ENCODE measurements at regions not wholly inside any gene's neighbourhood (a gene's known extent, or its start where the extent isn't known, plus 50 kb on each side); places are given as distances from the start of the nearest gene placed in this dataset.

DNA sequence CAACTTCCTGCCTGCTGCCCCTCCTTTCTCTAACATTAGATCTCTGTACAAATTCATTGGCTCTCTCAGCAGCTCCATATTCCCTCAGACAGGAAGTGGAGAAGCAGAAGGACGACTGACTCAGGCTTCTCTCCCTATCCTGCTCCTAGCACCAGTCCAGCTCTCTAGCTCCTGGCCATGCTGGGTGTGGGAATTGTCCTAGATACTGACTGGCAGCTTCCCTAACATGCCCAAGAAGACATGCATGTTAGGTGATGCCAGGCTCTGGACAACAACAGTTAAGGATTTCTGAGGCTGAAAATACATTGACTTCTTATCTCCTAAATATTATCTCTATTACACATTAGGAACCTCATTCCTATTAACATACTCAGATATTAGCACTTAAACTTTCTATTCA is 292.9 kb downstream of the IKZF2 start:
- no peak overlapping the region for H3K4me3 ChIP-seq (ENCODE audit: low read length)

GRCh38 chr2:212854771-212855170 is 296.6 kb downstream of the IKZF2 start:
- intact Hi-C loops (cut with micrococcal nuclease): no loop called here
- H3K9me3 Mint-ChIP-seq: peaks cover 0 to 2% of the 10 kb centered on the region in 2 donors
- Histone ChIP-seq H3K4me1 (ENCODE audit: control insufficient read depth, insufficient read depth, low read length) (no peaks in the 10 kb centered on the region), H3K27ac (ENCODE audit: low read length) (no peak overlapping the region), H3K4me3 (ENCODE audit: low read length) (no peak overlapping the region), H3K36me3 (ENCODE audit: control insufficient read depth, insufficient read depth, low read length) (no peaks in the 10 kb centered on the region), H3K27me3 (ENCODE audit: control insufficient read depth, insufficient read depth, low read length) (no peaks in the 10 kb centered on the region), H3K9me3 (ENCODE audit: control insufficient read depth, insufficient read depth, low read length) (no peaks in the 10 kb centered on the region)
- no peak overlapping the region for H3K4me3 Mint-ChIP-seq
- H3K36me3 Mint-ChIP-seq: no peaks in the 10 kb centered on the region
- DNase-seq (no peak), ATAC-seq (no peak)
- no peaks in the 10 kb centered on the region for H3K27me3 Mint-ChIP-seq (ENCODE audit: low read depth in 2 of 2)
- 95% methylated on average over 4 of the region's 4 CpGs for WGBS (ENCODE audit: insufficient coverage)
- TF ChIP-seq CTCF (IDR thresholded peaks at IDR 0.05): no peak
- no peak overlapping the region for H3K27ac Mint-ChIP-seq
- peaks cover 33 to 35% of the 10 kb centered on the region in 2 donors for H3K4me1 Mint-ChIP-seq

More for the DNA sequence above, 292.9 kb downstream of the IKZF2 start:
- no peaks in the 10 kb centered on the region for H3K36me3 ChIP-seq (ENCODE audit: control insufficient read depth, insufficient read depth, low read length)
- ATAC-seq (no peak), DNase-seq (no peak)
- no peak overlapping the region for H3K4me3 Mint-ChIP-seq
- intact Hi-C loops (cut with micrococcal nuclease): no loop called here
- H3K27me3 ChIP-seq (ENCODE audit: control insufficient read depth, insufficient read depth, low read length): no peaks in the 10 kb centered on the region
- H3K4me1 Mint-ChIP-seq: peaks cover 14 to 16% of the 10 kb centered on the region in 2 donors
- no peaks in the 10 kb centered on the region for H3K27me3 Mint-ChIP-seq (ENCODE audit: low read depth in 2 of 2)
- H3K27ac ChIP-seq (ENCODE audit: low read length): no peak overlapping the region
- H3K36me3 Mint-ChIP-seq: peaks cover 18% of the 10 kb centered on the region
- peak overlapping the region; percentile 17 to 58 for H3K27ac Mint-ChIP-seq
- peaks cover 7 to 11% of the 10 kb centered on the region in 2 donors for H3K9me3 Mint-ChIP-seq
- no peak for TF ChIP-seq CTCF (IDR thresholded peaks at IDR 0.05)
- H3K9me3 ChIP-seq (ENCODE audit: control insufficient read depth, insufficient read depth, low read length): peaks cover 6% of the 10 kb centered on the region
- WGBS (ENCODE audit: insufficient coverage): 71% methylated on average over 1 of the region's 1 CpG
- no peaks in the 10 kb centered on the region for H3K4me1 ChIP-seq (ENCODE audit: control insufficient read depth, insufficient read depth, low read length)

DNA sequence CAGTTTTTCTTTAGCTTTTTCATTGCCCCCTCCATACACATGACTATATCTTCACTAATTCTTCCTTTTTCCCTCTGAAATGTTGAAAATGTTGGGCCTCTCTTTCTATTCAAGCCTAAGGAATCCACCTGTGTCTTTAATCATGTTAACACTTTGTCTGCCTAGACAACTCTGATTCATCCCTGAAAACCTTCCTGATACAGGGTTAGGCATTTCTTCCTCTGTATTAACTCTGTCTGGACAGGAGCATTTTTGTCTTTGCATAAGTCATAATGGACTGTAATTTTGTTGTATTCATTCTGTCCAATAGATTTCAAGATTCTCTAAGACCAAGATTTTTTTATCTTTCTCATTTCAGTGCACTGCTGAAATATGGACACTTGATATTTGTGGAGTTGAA is 297.3 kb downstream of the IKZF2 start:
- H3K4me1 Mint-ChIP-seq: peaks cover 33 to 35% of the 10 kb centered on the region in 2 donors
- no peaks in the 10 kb centered on the region for H3K27me3 Mint-ChIP-seq (ENCODE audit: low read depth in 2 of 2)
- no peak for TF ChIP-seq CTCF (IDR thresholded peaks at IDR 0.05)
- H3K4me3 Mint-ChIP-seq: no peak overlapping the region
- no peak for DNase-seq
- intact Hi-C loops (cut with micrococcal nuclease): no loop called here
- Histone ChIP-seq H3K4me3 (ENCODE audit: low read length) (no peak overlapping the region), H3K9me3 (ENCODE audit: control insufficient read depth, insufficient read depth, low read length) (no peaks in the 10 kb centered on the region), H3K27me3 (ENCODE audit: control insufficient read depth, insufficient read depth, low read length) (no peaks in the 10 kb centered on the region), H3K27ac (ENCODE audit: low read length) (no peak overlapping the region), H3K4me1 (ENCODE audit: control insufficient read depth, insufficient read depth, low read length) (no peaks in the 10 kb centered on the region), H3K36me3 (ENCODE audit: control insufficient read depth, insufficient read depth, low read length) (no peaks in the 10 kb centered on the region)
- ATAC-seq: no peak
- no peak overlapping the region for H3K27ac Mint-ChIP-seq
- no peaks in the 10 kb centered on the region for H3K36me3 Mint-ChIP-seq
- peaks cover 0 to 2% of the 10 kb centered on the region in 2 donors for H3K9me3 Mint-ChIP-seq

GRCh38 chr2:212845941-212846340 is 305.5 kb downstream of the IKZF2 start:
- no peak for TF ChIP-seq CTCF (IDR thresholded peaks at IDR 0.05)
- H3K27ac Mint-ChIP-seq: no peak overlapping the region
- no peaks in the 10 kb centered on the region for H3K9me3 Mint-ChIP-seq
- Histone ChIP-seq H3K27me3 (ENCODE audit: control insufficient read depth, insufficient read depth, low read length) (no peaks in the 10 kb centered on the region), H3K4me1 (ENCODE audit: control insufficient read depth, insufficient read depth, low read length) (no peaks in the 10 kb centered on the region), H3K36me3 (ENCODE audit: control insufficient read depth, insufficient read depth, low read length) (no peaks in the 10 kb centered on the region), H3K4me3 (ENCODE audit: low read length) (no peak overlapping the region), H3K9me3 (ENCODE audit: control insufficient read depth, insufficient read depth, low read length) (no peaks in the 10 kb centered on the region), H3K27ac (ENCODE audit: low read length) (no peak overlapping the region)
- ATAC-seq (no peak), DNase-seq (no peak)
- H3K4me1 Mint-ChIP-seq: peaks cover 18 to 20% of the 10 kb centered on the region in 2 donors
- H3K36me3 Mint-ChIP-seq: no peaks in the 10 kb centered on the region
- H3K27me3 Mint-ChIP-seq (ENCODE audit: low read depth in 2 of 2): peaks cover 0 to 2% of the 10 kb centered on the region in 2 donors
- WGBS (ENCODE audit: insufficient coverage): 95% methylated on average over 4 of the region's 4 CpGs
- intact Hi-C loops (cut with micrococcal nuclease): no loop called here
- no peak overlapping the region for H3K4me3 Mint-ChIP-seq

All from natural killer cell (primary cell).